GM12891 (cell line): ENCODE measurements at regions not wholly inside any gene's neighbourhood (a gene's known extent, or its start where the extent isn't known, plus 50 kb on each side); places are given as distances from the start of the nearest gene placed in this dataset.

Experiments used
- DNase-seq: peaks from one replicate; pipeline ENCODE4 v3.0.0; 2011; ENCODE audit warnings: low spot score; ENCODE audit not compliant: insufficient read length
- FAIRE-seq: peaks from 2 replicates; lab custom pipeline; 2011; peaks lifted over from hg19 to GRCh38; lab: Jason Lieb, UNC
- PAX5 ChIP-seq: IDR thresholded peaks from 2 replicates; pipeline ENCODE4 v1.6.1; 2011; ENCODE audit warnings: low read length, moderate library complexity, mild to moderate bottlenecking; ENCODE audit not compliant: insufficient read depth, severe bottlenecking
- POLR2A ChIP-seq: IDR thresholded peaks from 2 replicates; pipeline ENCODE4 v1.6.1; 2011; ENCODE audit warnings: low read depth, low read length, control low read depth
- POLR2AphosphoS5 ChIP-seq: IDR thresholded peaks from 2 replicates; pipeline ENCODE4 v1.6.1; 2011; ENCODE audit warnings: low read depth, low read length, control low read depth
- POU2F2 ChIP-seq: IDR thresholded peaks from 2 replicates; pipeline ENCODE4 v1.6.1; 2011; ENCODE audit warnings: low read depth, mild to moderate bottlenecking, control low read depth, low read length, moderate library complexity
- SPI1 ChIP-seq: IDR thresholded peaks from 2 replicates; pipeline ENCODE4 v1.6.1; 2011; ENCODE audit warnings: low read depth, low read length, control low read depth
- TAF1 ChIP-seq: IDR thresholded peaks from 2 replicates; pipeline ENCODE4 v1.6.1; 2011; ENCODE audit warnings: low read depth, low read length, control low read depth

DNA sequence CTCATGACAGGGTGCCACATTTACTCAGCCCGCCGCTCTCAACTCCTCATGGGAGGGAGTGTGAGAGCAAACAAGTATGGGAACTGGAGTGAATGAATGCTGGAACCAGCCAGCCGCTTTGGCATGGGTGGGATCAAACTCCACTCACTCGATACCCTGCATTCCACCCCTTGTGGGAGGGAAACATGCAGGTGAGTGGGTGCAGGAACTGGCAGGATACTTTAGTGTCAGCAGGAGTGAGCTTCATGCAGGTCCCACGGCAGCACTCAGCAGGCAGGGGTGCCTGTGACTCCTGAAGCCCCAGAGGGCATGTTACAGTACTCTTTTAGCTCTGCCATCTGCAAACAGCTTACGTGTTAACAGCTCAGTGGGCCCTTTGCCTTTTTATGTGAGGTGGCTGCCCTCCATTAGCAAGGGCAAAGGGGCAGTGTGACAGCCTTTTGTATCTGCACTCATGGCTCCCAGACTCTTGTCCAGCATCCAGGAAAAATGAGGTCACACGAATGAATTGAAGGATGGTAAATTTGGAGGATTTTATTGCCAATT, 433.2 kb upstream of the NMUR2 start:
- DNase-seq (no peak), FAIRE-seq (no peak)
- no peak for TF ChIP-seq TAF1
- no peak for TF ChIP-seq POLR2A
- TF ChIP-seq POU2F2 = no peak
- TF ChIP-seq PAX5 = no peak
- no peak for TF ChIP-seq SPI1
- TF ChIP-seq POLR2AphosphoS5 = no peak

DNA sequence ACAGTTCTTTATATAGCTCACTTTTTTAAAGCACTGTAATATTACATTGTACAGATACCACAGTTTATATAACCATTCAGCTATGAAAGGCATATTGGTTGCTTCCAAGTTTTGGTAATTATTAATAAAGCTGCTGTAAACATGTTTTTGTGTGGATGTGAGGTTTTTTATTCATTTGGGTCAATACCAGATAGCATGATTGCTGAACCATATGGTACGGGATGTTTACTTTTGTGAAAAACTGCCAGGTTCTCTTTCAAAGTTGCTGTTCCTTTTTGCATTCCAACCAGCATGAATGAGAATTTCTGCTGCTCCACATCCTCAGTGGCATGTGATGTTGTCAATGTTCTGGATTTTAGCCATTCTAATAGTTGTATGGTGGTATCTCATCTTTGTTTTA, 439.6 kb upstream of the NMUR2 start:
- FAIRE-seq (no peak), DNase-seq (no peak)
- TF ChIP-seq POLR2AphosphoS5 (no peak), POLR2A (no peak), PAX5 (no peak), POU2F2 (no peak), TAF1 (no peak), SPI1 (no peak)

DNA sequence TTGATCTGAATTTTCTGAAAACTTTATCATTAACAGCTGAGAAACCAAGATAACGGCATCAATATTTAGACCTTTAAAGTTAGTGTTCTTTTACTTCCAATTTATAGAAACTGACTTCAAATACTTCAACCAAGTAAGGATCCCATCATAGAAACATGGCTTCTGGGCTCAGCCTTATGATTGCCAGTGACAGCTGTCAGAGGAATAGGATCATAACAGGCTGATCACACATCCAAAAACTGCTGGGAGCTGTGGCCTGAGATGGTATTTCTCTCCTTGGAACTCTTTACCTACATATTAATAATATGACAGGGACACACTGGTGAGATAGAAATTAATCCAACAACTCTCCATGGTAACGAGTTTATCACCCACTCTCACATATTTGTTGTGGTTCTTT, 448.3 kb upstream of the NMUR2 start:
- no peak for FAIRE-seq
- TF ChIP-seq POLR2A = no peak
- no peak for TF ChIP-seq TAF1
- TF ChIP-seq SPI1 = no peak
- TF ChIP-seq POU2F2 = no peak
- DNase-seq = no peak

DNA sequence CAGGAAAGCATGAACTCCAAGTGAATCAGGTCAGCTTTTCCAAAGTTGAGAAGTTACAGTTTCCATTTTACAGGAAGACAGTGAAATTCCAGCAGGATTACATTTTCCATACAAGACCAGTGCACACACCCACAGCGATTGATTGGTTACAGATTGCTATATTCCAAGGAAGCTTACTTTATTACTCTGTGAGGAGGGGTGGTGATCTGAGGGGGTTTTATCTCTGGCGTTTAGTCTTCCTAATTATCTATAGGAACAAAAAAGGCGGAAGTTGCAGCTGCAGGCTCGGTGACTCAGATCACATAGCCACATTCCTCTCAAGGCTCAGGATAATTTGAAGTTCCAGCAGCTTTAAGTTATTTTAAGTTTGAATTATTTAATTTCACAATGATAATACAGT, 450.4 kb upstream of the NMUR2 start:
- TF ChIP-seq TAF1 (no peak), POLR2AphosphoS5 (no peak), PAX5 (no peak), POLR2A (no peak), SPI1 (no peak)
- DNase-seq (no peak), FAIRE-seq (no peak)

DNA sequence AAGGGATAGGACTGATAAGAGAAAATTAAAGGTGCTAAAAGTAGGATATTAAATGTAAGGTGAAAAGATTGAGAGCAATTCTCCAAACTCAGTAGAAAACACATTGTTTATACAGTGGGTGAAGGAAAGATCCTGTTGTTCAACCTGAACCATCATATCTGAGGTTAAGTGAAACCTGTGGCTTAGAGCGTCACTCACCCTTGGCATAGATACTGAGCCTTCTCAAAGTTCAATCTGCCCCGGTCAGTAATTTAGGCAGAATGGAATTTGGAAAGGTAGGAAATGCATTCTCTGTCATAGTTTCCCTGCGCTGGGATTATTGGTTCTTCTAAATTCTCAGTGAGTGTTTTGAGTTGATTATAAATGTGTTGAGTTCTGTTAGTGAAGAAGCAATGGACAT, 456.2 kb upstream of the NMUR2 start:
- no peak for TF ChIP-seq PAX5
- no peak for FAIRE-seq
- DNase-seq = no peak

DNA sequence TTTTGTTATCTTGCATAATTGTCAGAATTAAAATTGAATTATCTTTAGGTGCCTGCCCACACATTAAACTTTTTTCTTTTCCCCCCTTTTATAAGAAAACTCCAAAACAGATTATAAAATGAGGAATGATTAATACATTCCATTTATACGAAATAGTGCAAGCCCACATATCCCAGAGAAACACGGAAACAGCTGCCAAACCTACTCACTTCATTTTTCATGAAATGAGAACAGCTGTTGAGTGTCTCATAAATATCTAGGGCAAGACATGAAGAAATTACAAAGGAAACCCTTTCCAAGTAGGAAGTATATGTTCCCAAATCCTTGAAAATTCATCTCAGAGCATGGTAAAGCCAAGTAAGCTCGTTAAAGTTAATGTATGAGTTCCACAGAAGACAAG, 459.4 kb upstream of the NMUR2 start:
- no peak for DNase-seq
- no peak for FAIRE-seq
- TF ChIP-seq PAX5 (no peak), POLR2AphosphoS5 (no peak), SPI1 (no peak), TAF1 (no peak), POLR2A (no peak), POU2F2 (no peak)

DNA sequence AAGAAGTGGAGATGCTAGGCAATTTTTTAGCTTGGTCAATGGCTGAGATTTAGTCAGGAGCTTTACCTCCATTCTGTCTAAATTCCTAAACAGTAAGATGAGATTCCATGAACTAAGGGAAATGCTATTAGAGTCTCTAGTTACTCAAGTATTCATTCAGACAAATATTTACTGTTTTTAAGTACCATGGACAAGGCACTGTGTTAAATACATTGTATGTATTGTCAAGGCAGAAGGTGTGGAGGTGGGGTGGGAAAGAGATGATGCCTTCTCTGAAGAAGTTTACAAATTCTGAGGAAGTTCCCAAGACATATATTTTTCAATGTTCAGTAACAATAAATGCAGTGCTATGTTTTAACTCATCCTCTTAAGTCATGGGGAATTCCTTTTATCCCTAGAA, 459.9 kb upstream of the NMUR2 start:
- TF ChIP-seq POLR2A = no peak
- no peak for TF ChIP-seq POLR2AphosphoS5
- no peak for TF ChIP-seq POU2F2
- TF ChIP-seq TAF1 = no peak
- no peak for TF ChIP-seq PAX5
- no peak for TF ChIP-seq SPI1
- no peak for DNase-seq
- no peak for FAIRE-seq

DNA sequence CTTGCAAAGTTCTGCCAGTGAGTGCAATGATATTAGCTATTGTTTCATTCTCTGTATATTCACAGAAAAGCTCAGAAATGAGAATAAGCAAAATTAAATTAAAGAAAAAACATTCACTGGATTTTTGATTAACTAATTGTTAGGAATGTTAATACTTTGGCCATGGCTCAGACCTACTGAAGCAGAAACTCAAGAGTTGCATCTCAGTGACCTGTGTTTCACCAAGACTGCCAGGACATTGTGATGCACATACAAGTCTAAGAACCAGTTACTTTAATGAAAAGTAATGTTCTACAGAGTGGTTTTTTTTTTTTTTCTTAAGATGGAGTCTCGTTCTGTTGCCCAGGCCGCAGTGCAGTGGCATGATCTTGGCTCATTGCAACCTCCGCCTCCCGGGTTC, 464.9 kb upstream of the NMUR2 start:
- DNase-seq (no peak), FAIRE-seq (no peak)
- TF ChIP-seq POU2F2 (no peak), SPI1 (no peak), POLR2AphosphoS5 (no peak), POLR2A (no peak), PAX5 (no peak), TAF1 (no peak)

DNA sequence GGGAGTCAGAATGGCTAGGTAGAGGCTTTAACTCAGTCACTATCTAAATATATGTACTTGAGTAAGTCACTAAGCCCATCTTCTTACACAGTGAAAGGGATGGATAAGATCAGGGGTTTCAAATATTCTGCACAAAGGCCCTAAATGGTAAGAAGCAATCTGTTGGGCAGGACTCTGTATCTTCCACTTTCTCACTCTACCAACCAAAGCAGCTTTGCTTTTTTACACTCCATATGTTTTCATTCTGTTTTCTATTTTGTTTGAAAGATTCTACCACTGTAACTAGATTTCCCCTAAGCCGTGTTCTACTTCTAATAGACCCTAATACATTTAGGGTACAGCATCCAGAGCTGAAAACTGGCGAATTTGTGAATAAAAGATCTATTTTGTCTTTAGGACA, 477.5 kb upstream of the NMUR2 start:
- DNase-seq (no peak), FAIRE-seq (no peak)
- TF ChIP-seq SPI1 = no peak
- TF ChIP-seq POLR2A = no peak
- no peak for TF ChIP-seq POU2F2
- no peak for TF ChIP-seq POLR2AphosphoS5
- no peak for TF ChIP-seq TAF1
- no peak for TF ChIP-seq PAX5

DNA sequence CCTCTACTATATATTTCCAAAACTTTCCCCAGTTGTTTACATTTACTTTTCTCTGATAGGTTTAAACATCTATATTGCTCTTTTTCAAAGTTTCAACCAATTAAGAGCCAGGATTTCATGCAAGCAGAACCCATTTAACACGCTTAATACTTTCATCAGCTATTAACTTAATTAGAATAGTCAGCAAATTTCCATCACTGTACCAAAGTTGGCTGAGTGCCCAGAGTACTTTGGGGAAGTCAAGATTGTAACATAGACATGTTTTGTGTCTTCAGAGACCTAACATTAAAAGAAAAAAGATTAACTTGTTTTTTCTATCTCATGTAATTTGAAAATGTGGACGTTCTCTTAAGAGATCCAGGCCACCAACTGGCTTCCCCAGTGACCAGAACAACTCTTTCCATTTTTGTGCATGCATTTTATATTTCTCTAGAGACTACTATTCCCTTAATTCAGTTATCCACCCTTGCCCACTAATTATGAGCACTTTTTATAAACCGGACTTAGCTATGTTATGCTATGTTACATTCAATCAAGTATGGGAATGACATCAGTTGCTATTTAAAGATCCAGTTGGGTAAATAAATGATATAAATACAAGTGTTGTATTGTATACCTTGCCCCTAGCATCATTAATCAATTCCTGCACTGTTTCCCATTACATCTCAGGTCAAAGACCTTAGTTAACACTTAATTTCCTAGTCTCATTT, 478.1 kb upstream of the NMUR2 start:
- no peak for DNase-seq
- FAIRE-seq = no peak
- TF ChIP-seq TAF1 (no peak), POLR2A (no peak), POU2F2 (no peak), PAX5 (no peak), SPI1 (no peak), POLR2AphosphoS5 (no peak)
